GM18519 (cell line): ENCODE measurements at regions not wholly inside any gene's neighbourhood (a gene's known extent, or its start where the extent isn't known, plus 50 kb on each side); places are given as distances from the start of the nearest gene placed in this dataset.
A peak's percentile ranks its signal among the peaks of the same experiment; 100 is the strongest.
"Not testable (repeated sequence)": the region's sequence is repeated elsewhere in the genome, so short reads cannot be mapped to it uniquely, and the experiment has no call there.

Experiments
- ATAC-seq: cut with Tn5 transposase; IDR thresholded peaks from one replicate; pipeline ENCODE4 v1.9.1; 2021; ENCODE audit warnings: mild to moderate bottlenecking, moderate library complexity; ENCODE audit not compliant: unreplicated experiment, low FRiP score

GRCh38 chr1:221478050-221478949, 263.6 kb downstream of the DUSP10 start:
- peak; percentile 85 for ATAC-seq

DNA sequence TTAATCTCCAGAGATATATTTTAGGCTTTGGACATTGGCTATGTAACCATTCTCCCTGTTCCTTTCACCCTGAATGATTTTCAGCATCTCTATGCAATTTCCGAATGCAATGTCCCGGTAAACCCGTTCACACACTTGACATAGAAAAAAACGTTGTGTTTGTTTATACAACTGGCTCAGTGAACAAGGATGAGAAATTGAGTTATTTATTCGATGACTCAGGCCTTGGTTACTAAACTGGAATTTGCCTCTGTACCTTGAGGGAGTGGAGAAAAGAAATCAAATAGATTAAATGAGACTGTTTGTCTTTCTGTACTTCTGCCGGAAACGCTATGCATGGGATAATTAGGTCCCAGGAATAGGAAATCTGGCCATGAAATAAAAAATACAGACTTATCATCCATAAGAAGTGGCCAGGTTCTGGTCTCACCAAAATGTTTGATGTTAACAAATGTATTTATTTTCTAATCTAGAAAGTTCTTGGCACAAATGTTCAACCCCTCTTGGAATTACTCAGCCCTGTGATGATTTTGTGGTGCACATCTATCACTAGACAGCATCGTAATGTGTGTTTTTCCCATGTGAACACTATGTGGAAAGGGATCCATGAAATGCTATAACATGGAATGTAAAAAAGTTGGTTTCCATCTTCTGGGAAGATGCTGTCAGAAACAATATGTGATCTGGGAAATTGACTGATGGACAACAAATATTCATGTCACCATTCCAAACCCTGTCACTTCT, 253.9 kb downstream of the DUSP10 start:
- ATAC-seq = no peak

DNA sequence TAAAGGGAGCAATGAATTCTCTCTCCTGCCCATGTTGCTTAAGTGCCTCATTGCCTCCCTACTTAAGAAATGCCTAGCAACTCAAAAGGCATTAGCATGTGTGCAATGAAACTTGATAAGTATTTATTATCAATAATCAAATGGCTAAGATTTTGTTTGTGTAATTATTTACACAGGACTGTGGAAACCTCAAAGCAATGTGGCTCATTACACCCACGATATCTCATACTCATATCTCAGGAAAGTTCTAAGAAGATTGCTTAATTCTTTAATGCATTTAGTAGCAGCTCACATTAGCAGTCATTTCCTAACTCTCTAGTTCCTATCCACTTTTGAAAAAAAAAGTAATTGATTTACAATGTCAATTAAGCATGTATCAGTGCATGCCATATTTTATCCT, 253.3 kb downstream of the DUSP10 start:
- ATAC-seq = no peak

GRCh38 chr1:221494670-221495069, 247.2 kb downstream of the DUSP10 start:
- no peak for ATAC-seq

DNA sequence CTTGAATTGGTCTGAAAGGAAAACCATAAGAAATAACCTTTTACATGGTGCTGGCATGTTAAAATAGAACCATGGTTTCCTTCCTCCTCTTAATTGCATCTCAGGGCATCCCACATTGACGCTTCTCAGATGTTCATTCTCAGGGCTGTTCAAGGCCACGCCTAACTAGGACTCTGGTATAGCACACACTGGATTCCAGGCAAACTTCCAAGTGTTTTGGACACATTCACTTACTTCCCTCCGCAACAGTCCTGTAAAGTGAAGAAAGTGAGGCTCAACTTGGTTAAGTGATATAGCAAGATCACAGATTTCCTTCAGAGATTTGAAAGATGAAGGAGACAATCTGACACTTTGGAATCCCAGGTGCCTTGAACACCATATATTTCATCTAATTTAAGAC, 244.8 kb downstream of the DUSP10 start:
- no peak for ATAC-seq

GRCh38 chr1:221503268-221503667, 238.6 kb downstream of the DUSP10 start:
- no peak for ATAC-seq

DNA sequence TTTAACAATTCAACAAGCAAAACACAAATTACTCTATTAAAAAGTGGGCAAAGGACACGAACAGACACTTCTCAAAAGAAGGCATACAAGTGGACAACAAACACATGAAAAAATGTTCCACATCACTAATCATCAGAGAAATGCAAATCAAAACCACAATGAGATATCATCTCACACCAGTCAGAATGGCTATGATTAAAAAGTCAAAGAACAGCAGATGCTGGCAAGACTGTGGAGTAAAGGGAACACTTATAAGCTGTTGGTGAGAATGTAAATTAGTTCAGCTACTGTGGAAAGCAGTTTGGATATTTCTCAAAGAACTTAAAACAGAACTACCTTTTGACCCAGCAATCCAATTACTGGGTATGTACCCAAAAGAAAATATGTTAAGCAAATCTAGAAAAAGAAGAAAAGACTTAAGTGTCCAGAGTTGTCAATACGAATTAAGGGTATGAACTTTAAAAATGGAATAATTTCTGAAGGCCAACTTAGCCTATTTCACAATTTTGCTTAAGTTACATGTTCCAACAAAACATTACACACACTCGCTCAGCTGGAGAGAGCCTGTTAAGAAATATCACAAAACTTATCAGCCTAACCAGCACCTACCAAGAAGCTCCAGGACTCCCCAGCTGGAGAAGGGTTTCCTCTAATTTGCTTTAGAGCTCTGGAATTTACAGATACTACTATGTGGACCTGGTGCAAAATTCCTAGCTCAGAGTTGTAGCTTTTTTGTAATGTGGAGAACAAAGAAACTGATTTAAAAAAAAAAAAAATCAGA, 232.1 kb downstream of the DUSP10 start:
- no peak for ATAC-seq

GRCh38 chr1:221510793-221511503, 230.9 kb downstream of the DUSP10 start:
- no peak for ATAC-seq

DNA sequence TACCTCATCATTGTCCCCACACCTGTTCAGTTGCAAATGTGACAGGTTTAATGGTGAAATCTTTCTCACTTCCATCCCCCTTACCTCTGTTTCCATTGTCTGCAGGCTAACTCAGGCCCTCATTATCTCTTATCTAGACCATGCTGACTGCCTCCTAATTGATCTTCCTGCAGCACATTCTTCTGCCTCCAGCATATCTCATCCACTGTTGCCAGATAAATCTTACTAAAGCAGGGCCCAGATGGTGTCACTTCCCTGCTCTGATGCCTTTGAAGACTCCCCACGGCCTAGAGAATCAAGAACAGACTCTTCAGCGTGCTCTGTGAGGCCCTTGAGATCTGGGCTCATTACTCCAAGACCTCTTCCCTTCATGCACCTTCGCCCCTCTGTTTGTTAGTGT, 230.1 kb downstream of the DUSP10 start:
- ATAC-seq = no peak

GRCh38 chr1:221514806-221515205, 227.1 kb downstream of the DUSP10 start:
- ATAC-seq = no peak

DNA sequence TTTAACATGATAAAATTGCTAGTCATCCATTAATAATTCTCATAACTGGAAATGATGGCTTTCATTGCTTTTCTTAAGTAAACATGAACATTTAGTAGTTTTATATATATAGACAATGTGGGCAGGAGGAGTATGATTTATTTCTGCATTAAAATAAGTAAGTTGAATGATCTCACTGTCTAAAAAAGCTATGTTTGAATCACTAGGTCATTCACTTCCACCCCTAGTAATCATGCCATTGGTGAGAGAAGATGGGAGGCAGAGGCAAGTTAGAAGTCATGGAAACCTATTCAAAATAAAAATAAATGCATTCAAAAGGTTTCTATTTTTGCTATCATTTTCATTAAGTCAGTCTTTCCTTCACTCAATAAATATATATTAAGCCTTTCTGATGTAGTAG, 226.4 kb downstream of the DUSP10 start:
- no peak for ATAC-seq

- ATAC-seq = no peak
Measured at GRCh38 chr1:221517961-221518360, 223.9 kb downstream of the DUSP10 start.

- no peak for ATAC-seq
Measured at GRCh38 chr1:221520250-221520649, 221.6 kb downstream of the DUSP10 start.

- ATAC-seq = no peak
Measured at GRCh38 chr1:221521686-221522085, 220.2 kb downstream of the DUSP10 start.

DNA sequence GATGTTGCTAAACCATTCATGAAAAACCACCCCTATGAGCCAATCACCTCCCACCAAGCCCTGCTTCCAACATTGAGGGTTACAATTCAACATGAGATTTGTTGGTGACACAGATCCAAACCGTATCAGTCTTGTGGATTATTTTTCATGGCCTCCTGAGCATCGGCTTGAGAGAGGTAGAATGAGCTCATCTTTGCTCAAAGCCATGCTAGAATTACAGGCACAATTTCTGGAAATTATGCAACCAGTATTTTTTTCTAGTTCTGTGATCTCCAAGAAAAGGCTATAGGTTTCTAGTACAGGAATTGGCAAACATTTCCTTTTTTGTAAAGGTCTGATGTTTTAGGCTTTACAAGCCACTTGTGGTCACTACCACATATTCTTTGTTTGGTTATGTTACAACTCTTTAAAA, 219.4 kb downstream of the DUSP10 start:
- no peak for ATAC-seq

GRCh38 chr1:221525749-221526148, 216.1 kb downstream of the DUSP10 start:
- no peak for ATAC-seq

DNA sequence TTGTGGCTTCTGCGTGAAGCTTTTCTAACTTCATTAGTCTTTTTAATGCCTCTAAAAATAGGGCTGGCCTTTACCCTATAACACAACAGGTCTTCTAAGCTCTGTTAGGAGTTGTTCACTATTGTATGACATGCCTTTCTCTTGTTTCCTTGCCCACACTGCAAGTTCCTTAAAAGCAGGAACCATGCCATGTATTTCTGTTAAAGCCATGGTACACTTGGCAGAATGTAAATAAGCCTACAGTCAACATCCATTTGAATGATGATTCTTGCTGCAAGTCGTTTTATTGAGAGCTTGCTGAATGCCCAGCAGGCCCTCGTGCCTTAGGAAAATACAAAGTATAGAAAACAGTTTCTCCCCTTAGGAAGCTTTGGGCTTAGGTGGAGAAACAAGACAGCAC, 214.6 kb downstream of the DUSP10 start:
- ATAC-seq = no peak

GRCh38 chr1:221527886-221528624, 213.8 kb downstream of the DUSP10 start:
- ATAC-seq = no peak

GRCh38 chr1:221530159-221530558, 211.7 kb downstream of the DUSP10 start:
- ATAC-seq = not testable (repeated sequence)

DNA sequence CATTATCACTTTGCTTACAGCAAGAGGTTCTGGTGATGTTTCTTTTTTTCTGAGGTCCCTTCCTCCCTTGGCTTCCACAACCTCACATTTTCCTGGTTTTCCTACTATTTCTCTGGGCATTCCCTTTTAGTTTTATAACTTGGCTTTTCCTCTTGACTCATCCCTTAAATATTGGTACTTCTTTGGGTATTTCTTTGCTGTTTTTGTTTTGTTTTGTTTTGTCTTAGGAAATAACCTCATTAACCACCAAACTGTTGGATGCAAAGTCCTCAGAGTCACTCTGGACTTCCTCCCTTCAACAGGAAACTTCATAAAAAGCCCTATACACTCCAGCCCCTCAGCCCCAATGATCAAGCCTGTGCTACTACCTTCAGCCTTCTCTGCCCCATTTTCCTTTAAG, 211.1 kb downstream of the DUSP10 start:
- ATAC-seq = no peak
